ENCODE measurements at regions not wholly inside any gene's neighbourhood (a gene's known extent, or its start where the extent isn't known, plus 50 kb on each side); places are given as distances from the start of the nearest gene placed in this dataset.

- TF ChIP-seq CTCF (IDR thresholded peaks at IDR 0.05) (no peak), POLR2A (IDR thresholded peaks at IDR 0.05) (no peak), EP300 (IDR thresholded peaks at IDR 0.05) (no peak)
These were observed 59.2 kb upstream of the ZC4H2 start for GRCh38 chrX:65035446-65035770.

Data from tibial nerve (tissue), 4 donors.